Heart left ventricle (tissue), 13 donors: ENCODE measurements at regions not wholly inside any gene's neighbourhood (a gene's known extent, or its start where the extent isn't known, plus 50 kb on each side); places are given as distances from the start of the nearest gene placed in this dataset.

Experiments used
- CTCF ChIP-seq, 12 donors: fragments of 200-600 bp; sonication (generic) in 4 of 12; IDR thresholded peaks; one replicate each; pipeline versions ENCODE4 v1.5.0 to v1.8.0; 2018 to 2022; ENCODE audit warnings: antibody characterized with exemption in 12 of 12, mild to moderate bottlenecking in 5 of 12
- POLR2A ChIP-seq, 2 donors: fragments of 450-650 bp; IDR thresholded peaks; one replicate each; pipeline ENCODE4 v1.6.1; 2017; ENCODE audit warnings: antibody characterized with exemption in 2 of 2, mild to moderate bottlenecking in 2 of 2, moderate library complexity in 2 of 2
- donor health status: ischemic (EF 13 %, LVEDD 7.1; RV severe dilation, severe dysfunction).
- donor health status: DM: no; HTN: yes; CAD: no.
- donor health status: DM: no; HTN: no; CAD: no.
- donor health status: ischemic (EF 25% LVEDD 6.9; RV normal size, moderate dysfunction).
- donor health status: ischemic (EF 25% LVEDD 5.7; RV mildly dilated, moderate dysfunction).
- donor health status: ischemic (EF 35%, LVEDD 5.7; RV mildly dilated, moderate dysfunction).
- donor health status: nonischemic (EF 11% LVEDD 7.7; RV severe dilation, severe dysfunction).
- donor health status: DM: yes; HTN: yes; CAD: no.
- donor health status: PGD.
- donor health status: ischemic (EF 29% LVEDD 5.4; RV normal size, mild dysfunction).
- donor health status: nonischemic (EF 23%, LVEDD 6.1; RV moderate dilation, normal function).

DNA sequence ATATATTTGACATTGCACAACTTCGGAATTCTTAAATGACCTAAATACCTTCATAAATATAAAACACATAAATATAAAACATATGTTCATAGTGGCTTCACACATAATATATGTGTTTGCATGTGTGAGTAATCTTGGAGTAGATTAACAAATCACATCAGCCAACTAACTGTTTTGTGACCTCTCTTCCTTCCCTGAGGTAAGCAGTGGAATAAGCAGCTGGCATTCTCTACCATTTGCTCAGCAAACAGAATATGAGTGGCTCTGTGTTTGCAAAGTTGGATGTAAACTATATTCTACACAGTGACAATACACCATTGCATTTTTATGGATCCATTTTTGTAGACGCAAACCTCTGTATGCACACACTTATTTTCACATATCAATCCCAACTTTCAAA, 189.9 kb downstream of the ACER2 start:
- no peak for TF ChIP-seq CTCF (IDR thresholded peaks at IDR 0.05)
- TF ChIP-seq POLR2A (IDR thresholded peaks at IDR 0.05): no peak
